CD14-positive monocyte (primary cell): ENCODE measurements at regions not wholly inside any gene's neighbourhood (a gene's known extent, or its start where the extent isn't known, plus 50 kb on each side); places are given as distances from the start of the nearest gene placed in this dataset.

Source experiments
- DNase-seq, 3 donors: peaks; one replicate each; pipeline ENCODE4 v3.0.0-alpha.2; 2011 to 2022
- H2AFZ ChIP-seq: 2 replicates; pipeline ENCODE4 v1.6.0; 2012; ENCODE audit warnings: mild to moderate bottlenecking, low read depth, low read length, inconsistent platforms; ENCODE audit not compliant: insufficient read depth, poor library complexity, severe bottlenecking
- H3K27ac ChIP-seq, 2 donors: 1 replicate in 1 of 2; 2 replicates in 1 of 2; pipeline ENCODE4 v1.5.1; 2012 to 2013; ENCODE audit warnings: low read length in 2 of 2, control low read depth in 1 of 2, inconsistent platforms in 1 of 2, low read depth in 1 of 2, mild to moderate bottlenecking in 1 of 2
- H3K27me3 ChIP-seq, 2 donors: one replicate each; pipeline versions ENCODE4 v1.6.0 to v1.6.1; 2011 to 2013; ENCODE audit warnings: low read length in 2 of 2; ENCODE audit not compliant: control insufficient read depth in 2 of 2, insufficient read depth in 2 of 2
- H3K36me3 ChIP-seq, 2 donors: replicated peaks in 1 of 2; 1 replicate in 1 of 2; 2 replicates in 1 of 2; pipeline versions ENCODE4 v1.5.1 to v1.6.1; 2012 to 2013; ENCODE audit warnings: low read length in 2 of 2, control low read depth in 1 of 2, inconsistent platforms in 1 of 2, mild to moderate bottlenecking in 1 of 2; ENCODE audit not compliant: insufficient read depth in 2 of 2, control insufficient read depth in 1 of 2
- H3K4me1 ChIP-seq, 2 donors: 1 replicate in 1 of 2; 2 replicates in 1 of 2; pipeline versions ENCODE4 v1.5.1 to v1.6.1; 2012 to 2013; ENCODE audit warnings: low read length in 2 of 2, control low read depth in 1 of 2, inconsistent platforms in 1 of 2, mild to moderate bottlenecking in 1 of 2, moderate library complexity in 1 of 2; ENCODE audit not compliant: insufficient read depth in 2 of 2, control insufficient read depth in 1 of 2
- H3K4me2 ChIP-seq: replicated peaks from 2 replicates; pipeline ENCODE3; 2012; ENCODE audit warnings: low read length, moderate library complexity, mild to moderate bottlenecking; ENCODE audit not compliant: poor library complexity, severe bottlenecking; ENCODE audit errors: extremely low read depth
- H3K4me3 ChIP-seq, 3 experiments: fragments of 200-600 bp in 1 of 3; sonication (generic) in 1 of 3; replicated peaks in 1 of 3; 1 replicate in 2 of 3; 2 replicates in 1 of 3; pipeline ENCODE4 v1.5.1; 2011 to 2013; ENCODE audit warnings: low read length in 3 of 3, mild to moderate bottlenecking in 3 of 3, control low read depth in 2 of 3, low read depth in 2 of 3, inconsistent platforms in 1 of 3, moderate library complexity in 1 of 3
- H3K79me2 ChIP-seq: 2 replicates; pipeline ENCODE4 v1.6.0; 2012; ENCODE audit warnings: mild to moderate bottlenecking, control low read depth, inconsistent platforms, low read length, moderate library complexity; ENCODE audit not compliant: insufficient read depth
- H3K9ac ChIP-seq: 2 replicates; pipeline ENCODE4 v1.6.0; 2017; ENCODE audit warnings: low read length, mild to moderate bottlenecking; ENCODE audit not compliant: insufficient read depth, poor library complexity, severe bottlenecking
- H3K9me3 ChIP-seq, 2 donors: replicated peaks in 1 of 2; 1 replicate in 1 of 2; 2 replicates in 1 of 2; pipeline versions ENCODE4 v1.5.1 to v1.6.1; 2012 to 2013; ENCODE audit warnings: low read length in 2 of 2, control low read depth in 1 of 2; ENCODE audit not compliant: control insufficient read depth in 1 of 2, insufficient read depth in 1 of 2
- H4K20me1 ChIP-seq: 2 replicates; pipeline ENCODE4 v1.6.0; 2012; ENCODE audit warnings: mild to moderate bottlenecking, low read length, control low read depth, moderate library complexity; ENCODE audit not compliant: insufficient read depth
- H3K27ac Mint-ChIP-seq, 7 donors: one replicate each; pipeline ENCODE4 v1.8.0; 2020; ENCODE audit warnings: mild to moderate bottlenecking in 7 of 7, mixed read lengths in 7 of 7, moderate library complexity in 6 of 7, inconsistent platforms in 2 of 7
- H3K27me3 Mint-ChIP-seq, 3 donors: one replicate each; pipeline ENCODE4 v1.8.0; 2021 to 2022; ENCODE audit warnings: low read depth in 3 of 3, mild to moderate bottlenecking in 3 of 3, mixed read lengths in 3 of 3, moderate library complexity in 3 of 3, inconsistent platforms in 1 of 3
- H3K36me3 Mint-ChIP-seq, 2 donors: one replicate each; pipeline ENCODE4 v1.8.0; 2020; ENCODE audit warnings: mixed read lengths in 2 of 2, inconsistent platforms in 1 of 2, mild to moderate bottlenecking in 1 of 2
- H3K4me1 Mint-ChIP-seq: one replicate; pipeline ENCODE4 v1.8.0; 2020; ENCODE audit warnings: mild to moderate bottlenecking, mixed read lengths
- H3K4me3 Mint-ChIP-seq, 2 donors: one replicate each; pipeline ENCODE4 v1.8.0; 2020; ENCODE audit warnings: mild to moderate bottlenecking in 2 of 2, mixed read lengths in 2 of 2, moderate library complexity in 1 of 2
- H3K9me3 Mint-ChIP-seq, 7 donors: one replicate each; pipeline ENCODE4 v1.8.0; 2020 to 2022; ENCODE audit warnings: mixed read lengths in 7 of 7, mild to moderate bottlenecking in 6 of 7, moderate library complexity in 6 of 7, inconsistent platforms in 2 of 7
- WGBS: methylation state at CpG from one replicate; pipeline ENCODE4 v1.1.5; 2013; ENCODE audit warnings: missing lambda C conversion rate; ENCODE audit not compliant: insufficient coverage; 5-methylcytosine and 5-hydroxymethylcytosine counted together
- intact Hi-C, 2 donors: fragments of 100-400 bp; cut with micrococcal nuclease; formaldehyde crosslinking; loops; one replicate each; pipeline versions ENCODE4 v1.15.0 to v1.15.1; 2023
- TF ChIP-seq, protein P1 (sequence below): fragments of 200-600 bp; IDR thresholded peaks from one replicate; pipeline ENCODE4 v1.8.0; 2022; ENCODE audit warnings: antibody characterized with exemption, mild to moderate bottlenecking

- H3K27me3 ChIP-seq, result no peaks in the 10 kb centered on the region
- TF ChIP-seq, protein P1, sequence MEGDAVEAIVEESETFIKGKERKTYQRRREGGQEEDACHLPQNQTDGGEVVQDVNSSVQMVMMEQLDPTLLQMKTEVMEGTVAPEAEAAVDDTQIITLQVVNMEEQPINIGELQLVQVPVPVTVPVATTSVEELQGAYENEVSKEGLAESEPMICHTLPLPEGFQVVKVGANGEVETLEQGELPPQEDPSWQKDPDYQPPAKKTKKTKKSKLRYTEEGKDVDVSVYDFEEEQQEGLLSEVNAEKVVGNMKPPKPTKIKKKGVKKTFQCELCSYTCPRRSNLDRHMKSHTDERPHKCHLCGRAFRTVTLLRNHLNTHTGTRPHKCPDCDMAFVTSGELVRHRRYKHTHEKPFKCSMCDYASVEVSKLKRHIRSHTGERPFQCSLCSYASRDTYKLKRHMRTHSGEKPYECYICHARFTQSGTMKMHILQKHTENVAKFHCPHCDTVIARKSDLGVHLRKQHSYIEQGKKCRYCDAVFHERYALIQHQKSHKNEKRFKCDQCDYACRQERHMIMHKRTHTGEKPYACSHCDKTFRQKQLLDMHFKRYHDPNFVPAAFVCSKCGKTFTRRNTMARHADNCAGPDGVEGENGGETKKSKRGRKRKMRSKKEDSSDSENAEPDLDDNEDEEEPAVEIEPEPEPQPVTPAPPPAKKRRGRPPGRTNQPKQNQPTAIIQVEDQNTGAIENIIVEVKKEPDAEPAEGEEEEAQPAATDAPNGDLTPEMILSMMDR, result peak; percentile 91
- peaks cover 2 to 5% (median 4%) of the 10 kb centered on the region in 3 donors for H3K27me3 Mint-ChIP-seq
- H3K4me1 Mint-ChIP-seq, result peaks cover 3% of the 10 kb centered on the region
- intact Hi-C loops, result no loop called here
- peak; percentile 38 to 60 (median 57) for DNase-seq
- H4K20me1 ChIP-seq, result no peaks in the 10 kb centered on the region
- H3K4me1 ChIP-seq, result no peaks in the 10 kb centered on the region
- no peak overlapping the region for H3K4me3 Mint-ChIP-seq
- WGBS, result 51% methylated on average over 7 of the region's 9 CpGs
- no peaks in the 10 kb centered on the region for H3K9me3 Mint-ChIP-seq
- no peak overlapping the region for H3K27ac ChIP-seq
- H3K36me3 Mint-ChIP-seq, result no peaks in the 10 kb centered on the region
- no peaks in the 10 kb centered on the region for H3K36me3 ChIP-seq
- H2AFZ ChIP-seq, result no peak overlapping the region
- H3K9me3 ChIP-seq, result no peaks in the 10 kb centered on the region
- H3K9ac ChIP-seq, result no peak overlapping the region
- no peak overlapping the region for H3K27ac Mint-ChIP-seq
- H3K79me2 ChIP-seq, result no peaks in the 10 kb centered on the region
- no peak overlapping the region for H3K4me2 ChIP-seq
- H3K4me3 ChIP-seq, result no peak overlapping the region
These were observed 326.5 kb downstream of the ZSWIM6 start for GRCh38 chr5:61658592-61659008.

- Mint-ChIP-seq H3K4me1 (peaks cover 3% of the 10 kb centered on the region), H3K9me3 (no peaks in the 10 kb centered on the region), H3K4me3 (no peak overlapping the region), H3K36me3 (no peaks in the 10 kb centered on the region), H3K27me3 (peaks cover 2 to 5% (median 4%) of the 10 kb centered on the region in 3 donors), H3K27ac (no peak overlapping the region)
- no peaks in the 10 kb centered on the region for H3K27me3 ChIP-seq
- no peaks in the 10 kb centered on the region for H3K9me3 ChIP-seq
- no peak overlapping the region for H3K9ac ChIP-seq
- H2AFZ ChIP-seq, result no peak overlapping the region
- no peak for DNase-seq
- no peaks in the 10 kb centered on the region for H3K36me3 ChIP-seq
- no peak overlapping the region for H3K27ac ChIP-seq
- TF ChIP-seq, protein P1, result no peak
- H3K79me2 ChIP-seq, result no peaks in the 10 kb centered on the region
- intact Hi-C loops, result no loop called here
- no peak overlapping the region for H3K4me2 ChIP-seq
- no peak overlapping the region for H3K4me3 ChIP-seq
- H4K20me1 ChIP-seq, result no peaks in the 10 kb centered on the region
- 87% methylated on average over 6 of the region's 13 CpGs for WGBS
- no peaks in the 10 kb centered on the region for H3K4me1 ChIP-seq
These were observed 327.2 kb downstream of the ZSWIM6 start for GRCh38 chr5:61659221-61659696.
